Activated T-helper 17 cell treated with anti-CD3 and anti-CD28 coated beads, Interleukin-2, amount 50 U/mL, for 72 hours (primary cell): ENCODE measurements at regions not wholly inside any gene's neighbourhood (a gene's known extent, or its start where the extent isn't known, plus 50 kb on each side); places are given as distances from the start of the nearest gene placed in this dataset.
"Not testable (repeated sequence)": the region's sequence is repeated elsewhere in the genome, so short reads cannot be mapped to it uniquely, and the experiment has no call there.

Experiments used
- ATAC-seq: fragments of 150-1000 bp; cut with Tn5 transposase; replicated peaks from 2 replicates; pipeline ENCODE4 v1.10.0; 2021; ENCODE audit warnings: mild to moderate bottlenecking, moderate library complexity
- H3K27ac Mint-ChIP-seq: one replicate; pipeline ENCODE4 v1.8.0; 2022; ENCODE audit warnings: mixed read lengths
- H3K27me3 Mint-ChIP-seq: one replicate; pipeline ENCODE4 v1.8.0; 2022; ENCODE audit warnings: mixed read lengths
- H3K36me3 Mint-ChIP-seq: one replicate; pipeline ENCODE4 v1.8.0; 2022; ENCODE audit warnings: low read depth, mild to moderate bottlenecking, mixed read lengths
- H3K4me1 Mint-ChIP-seq: one replicate; pipeline ENCODE4 v1.8.0; 2022; ENCODE audit warnings: mixed read lengths
- H3K4me3 Mint-ChIP-seq: one replicate; pipeline ENCODE4 v1.8.0; 2022; ENCODE audit warnings: mild to moderate bottlenecking, mixed read lengths
- H3K9me3 Mint-ChIP-seq: one replicate; pipeline ENCODE4 v1.8.0; 2022; ENCODE audit warnings: mixed read lengths

- H3K27ac Mint-ChIP-seq: no peak overlapping the region
- H3K4me3 Mint-ChIP-seq: no peak overlapping the region
- no peaks in the 10 kb centered on the region for H3K9me3 Mint-ChIP-seq
- no peaks in the 10 kb centered on the region for H3K4me1 Mint-ChIP-seq
- no peaks in the 10 kb centered on the region for H3K36me3 Mint-ChIP-seq
- H3K27me3 Mint-ChIP-seq: no peaks in the 10 kb centered on the region
- ATAC-seq: no peak
Measured at GRCh38 chr10:7108141-7108540, 302.7 kb downstream of the SFMBT2 start.

GRCh38 chr10:7107285-7107684, 303.5 kb downstream of the SFMBT2 start:
- no peaks in the 10 kb centered on the region for H3K36me3 Mint-ChIP-seq
- peak overlapping the region; percentile 12 for H3K4me3 Mint-ChIP-seq
- H3K27me3 Mint-ChIP-seq: no peaks in the 10 kb centered on the region
- H3K4me1 Mint-ChIP-seq: no peaks in the 10 kb centered on the region
- H3K9me3 Mint-ChIP-seq: no peaks in the 10 kb centered on the region
- peak overlapping the region; percentile 40 for H3K27ac Mint-ChIP-seq
- ATAC-seq: peak; percentile 86

GRCh38 chr10:7104379-7104778, 306.5 kb downstream of the SFMBT2 start:
- not testable (repeated sequence) for H3K27me3 Mint-ChIP-seq, H3K4me1 Mint-ChIP-seq, H3K4me3 Mint-ChIP-seq

GRCh38 chr10:7102557-7103349, 308.1 kb downstream of the SFMBT2 start:
- peak; percentile 67 for ATAC-seq

More at GRCh38 chr10:7104379-7104778, 306.5 kb downstream of the SFMBT2 start:
- not testable (repeated sequence) for H3K36me3 Mint-ChIP-seq, H3K9me3 Mint-ChIP-seq, ATAC-seq, H3K27ac Mint-ChIP-seq

GRCh38 chr10:7102084-7102483, 308.8 kb downstream of the SFMBT2 start:
- Mint-ChIP-seq H3K9me3 (no peaks in the 10 kb centered on the region), H3K4me1 (no peaks in the 10 kb centered on the region), H3K4me3 (no peak overlapping the region), H3K27me3 (no peaks in the 10 kb centered on the region), H3K27ac (no peak overlapping the region), H3K36me3 (no peaks in the 10 kb centered on the region)
- no peak for ATAC-seq

More at GRCh38 chr10:7102557-7103349, 308.1 kb downstream of the SFMBT2 start:
- H3K4me3 Mint-ChIP-seq: no peak overlapping the region
- no peaks in the 10 kb centered on the region for H3K36me3 Mint-ChIP-seq
- no peaks in the 10 kb centered on the region for H3K4me1 Mint-ChIP-seq
- no peaks in the 10 kb centered on the region for H3K27me3 Mint-ChIP-seq
- H3K9me3 Mint-ChIP-seq: no peaks in the 10 kb centered on the region
- no peak overlapping the region for H3K27ac Mint-ChIP-seq

- no peaks in the 10 kb centered on the region for H3K9me3 Mint-ChIP-seq
- no peak for ATAC-seq
- no peak overlapping the region for H3K4me3 Mint-ChIP-seq
Measured at GRCh38 chr10:7101451-7101850, 309.4 kb downstream of the SFMBT2 start.

GRCh38 chr10:7100032-7100702, 310.7 kb downstream of the SFMBT2 start:
- Mint-ChIP-seq H3K27ac (no peak overlapping the region), H3K36me3 (no peaks in the 10 kb centered on the region), H3K27me3 (no peaks in the 10 kb centered on the region), H3K9me3 (no peaks in the 10 kb centered on the region), H3K4me3 (no peak overlapping the region), H3K4me1 (no peaks in the 10 kb centered on the region)
- ATAC-seq: no peak

More at GRCh38 chr10:7101451-7101850, 309.4 kb downstream of the SFMBT2 start:
- Mint-ChIP-seq H3K36me3 (no peaks in the 10 kb centered on the region), H3K4me1 (no peaks in the 10 kb centered on the region), H3K27ac (no peak overlapping the region), H3K27me3 (no peaks in the 10 kb centered on the region)

GRCh38 chr10:7098160-7098762, 312.6 kb downstream of the SFMBT2 start:
- H3K9me3 Mint-ChIP-seq: no peaks in the 10 kb centered on the region

GRCh38 chr10:7094781-7095180, 316.1 kb downstream of the SFMBT2 start:
- no peak for ATAC-seq
- no peak overlapping the region for H3K4me3 Mint-ChIP-seq
- no peaks in the 10 kb centered on the region for H3K4me1 Mint-ChIP-seq
- H3K27ac Mint-ChIP-seq: no peak overlapping the region
- H3K27me3 Mint-ChIP-seq: no peaks in the 10 kb centered on the region
- H3K9me3 Mint-ChIP-seq: no peaks in the 10 kb centered on the region
- no peaks in the 10 kb centered on the region for H3K36me3 Mint-ChIP-seq

More at GRCh38 chr10:7098160-7098762, 312.6 kb downstream of the SFMBT2 start:
- Mint-ChIP-seq H3K27ac (no peak overlapping the region), H3K27me3 (no peaks in the 10 kb centered on the region), H3K4me1 (no peaks in the 10 kb centered on the region), H3K4me3 (no peak overlapping the region), H3K36me3 (no peaks in the 10 kb centered on the region)
- no peak for ATAC-seq

- no peaks in the 10 kb centered on the region for H3K4me1 Mint-ChIP-seq
- H3K36me3 Mint-ChIP-seq: no peaks in the 10 kb centered on the region
- H3K27me3 Mint-ChIP-seq: no peaks in the 10 kb centered on the region
- H3K4me3 Mint-ChIP-seq: no peak overlapping the region
- no peak for ATAC-seq
- peaks cover 4% of the 10 kb centered on the region for H3K9me3 Mint-ChIP-seq
- no peak overlapping the region for H3K27ac Mint-ChIP-seq
Measured at GRCh38 chr10:7093368-7093767, 317.5 kb downstream of the SFMBT2 start.

- Mint-ChIP-seq H3K27ac (no peak overlapping the region), H3K36me3 (no peaks in the 10 kb centered on the region), H3K4me3 (no peak overlapping the region), H3K9me3 (peaks cover 4% of the 10 kb centered on the region), H3K27me3 (no peaks in the 10 kb centered on the region), H3K4me1 (no peaks in the 10 kb centered on the region)
- ATAC-seq: no peak
Measured at GRCh38 chr10:7092603-7093002, 318.2 kb downstream of the SFMBT2 start.

- Mint-ChIP-seq H3K9me3 (peaks cover 4% of the 10 kb centered on the region), H3K27me3 (peaks cover 3% of the 10 kb centered on the region), H3K4me1 (no peaks in the 10 kb centered on the region), H3K36me3 (no peaks in the 10 kb centered on the region), H3K27ac (no peak overlapping the region), H3K4me3 (no peak overlapping the region)
- no peak for ATAC-seq
Measured at GRCh38 chr10:7090529-7090928, 320.3 kb downstream of the SFMBT2 start.

- Mint-ChIP-seq H3K27me3 (peaks cover 7% of the 10 kb centered on the region), H3K36me3 (no peaks in the 10 kb centered on the region), H3K4me1 (no peaks in the 10 kb centered on the region), H3K4me3 (no peak overlapping the region), H3K27ac (no peak overlapping the region), H3K9me3 (peaks cover 4% of the 10 kb centered on the region)
- no peak for ATAC-seq
Measured at GRCh38 chr10:7085913-7086589, 324.8 kb downstream of the SFMBT2 start.

GRCh38 chr10:7085147-7085912, 325.5 kb downstream of the SFMBT2 start:
- H3K4me1 Mint-ChIP-seq: no peaks in the 10 kb centered on the region
- H3K27ac Mint-ChIP-seq: no peak overlapping the region
- no peak for ATAC-seq
- peaks cover 10% of the 10 kb centered on the region for H3K27me3 Mint-ChIP-seq
- H3K4me3 Mint-ChIP-seq: no peak overlapping the region
- H3K36me3 Mint-ChIP-seq: no peaks in the 10 kb centered on the region
- H3K9me3 Mint-ChIP-seq: peaks cover 4% of the 10 kb centered on the region
